Endothelial cell (in vitro differentiated cells): ENCODE measurements at regions not wholly inside any gene's neighbourhood (a gene's known extent, or its start where the extent isn't known, plus 50 kb on each side); places are given as distances from the start of the nearest gene placed in this dataset.

Source experiments
- DNase-seq: peaks from one replicate; pipeline ENCODE4 v3.0.0; 2021; ENCODE audit warnings: low spot score
- H3K27ac Mint-ChIP-seq: one replicate; pipeline ENCODE4 v1.8.0; 2021; ENCODE audit warnings: mixed read lengths, inconsistent platforms; ENCODE audit not compliant: unreplicated experiment
- H3K27me3 Mint-ChIP-seq: one replicate; pipeline ENCODE4 v1.8.0; 2021; ENCODE audit warnings: mild to moderate bottlenecking, moderate library complexity, mixed read lengths, inconsistent platforms; ENCODE audit not compliant: unreplicated experiment
- H3K36me3 Mint-ChIP-seq: one replicate; pipeline ENCODE4 v1.8.0; 2021; ENCODE audit warnings: mild to moderate bottlenecking, low read depth, mixed read lengths, inconsistent platforms; ENCODE audit not compliant: unreplicated experiment
- H3K4me1 Mint-ChIP-seq: one replicate; pipeline ENCODE4 v1.8.0; 2021; ENCODE audit warnings: mild to moderate bottlenecking, mixed read lengths, inconsistent platforms; ENCODE audit not compliant: unreplicated experiment
- H3K4me3 Mint-ChIP-seq: one replicate; pipeline ENCODE4 v1.8.0; 2021; ENCODE audit warnings: mild to moderate bottlenecking, mixed read lengths, inconsistent platforms; ENCODE audit not compliant: unreplicated experiment
- H3K9me3 Mint-ChIP-seq: one replicate; pipeline ENCODE4 v1.8.0; 2021; ENCODE audit warnings: mixed read lengths, inconsistent platforms; ENCODE audit not compliant: unreplicated experiment
- TF ChIP-seq, protein P1 (sequence below): fragments of 200-600 bp; sonication (generic); IDR thresholded peaks from one replicate; pipeline ENCODE4 v1.5.0; 2021; ENCODE audit warnings: antibody characterized with exemption; ENCODE audit not compliant: unreplicated experiment

DNA sequence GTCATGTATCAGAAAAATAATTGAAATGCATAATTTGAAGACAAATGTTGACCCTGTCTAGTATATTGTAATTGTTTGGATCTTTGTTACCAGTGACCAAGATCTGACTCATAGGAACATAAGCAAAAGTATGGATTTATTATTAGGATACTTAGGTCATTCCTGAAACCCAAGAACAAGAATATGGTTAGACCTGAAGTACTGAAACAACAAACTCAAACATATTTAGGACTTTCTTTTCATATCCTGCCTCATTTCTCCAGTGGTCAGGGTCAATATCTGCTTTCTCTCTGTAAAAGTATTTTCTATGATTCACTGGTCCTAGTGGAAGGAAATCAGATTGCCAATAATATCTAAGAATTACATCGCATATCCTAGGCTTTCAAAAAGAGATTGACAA is 1937.1 kb upstream of the WWC1 start:
- Mint-ChIP-seq H3K9me3 (no peaks in the 10 kb centered on the region), H3K27me3 (no peaks in the 10 kb centered on the region), H3K36me3 (no peaks in the 10 kb centered on the region), H3K4me1 (no peaks in the 10 kb centered on the region), H3K27ac (no peak overlapping the region), H3K4me3 (no peak overlapping the region)
- TF ChIP-seq, protein P1, sequence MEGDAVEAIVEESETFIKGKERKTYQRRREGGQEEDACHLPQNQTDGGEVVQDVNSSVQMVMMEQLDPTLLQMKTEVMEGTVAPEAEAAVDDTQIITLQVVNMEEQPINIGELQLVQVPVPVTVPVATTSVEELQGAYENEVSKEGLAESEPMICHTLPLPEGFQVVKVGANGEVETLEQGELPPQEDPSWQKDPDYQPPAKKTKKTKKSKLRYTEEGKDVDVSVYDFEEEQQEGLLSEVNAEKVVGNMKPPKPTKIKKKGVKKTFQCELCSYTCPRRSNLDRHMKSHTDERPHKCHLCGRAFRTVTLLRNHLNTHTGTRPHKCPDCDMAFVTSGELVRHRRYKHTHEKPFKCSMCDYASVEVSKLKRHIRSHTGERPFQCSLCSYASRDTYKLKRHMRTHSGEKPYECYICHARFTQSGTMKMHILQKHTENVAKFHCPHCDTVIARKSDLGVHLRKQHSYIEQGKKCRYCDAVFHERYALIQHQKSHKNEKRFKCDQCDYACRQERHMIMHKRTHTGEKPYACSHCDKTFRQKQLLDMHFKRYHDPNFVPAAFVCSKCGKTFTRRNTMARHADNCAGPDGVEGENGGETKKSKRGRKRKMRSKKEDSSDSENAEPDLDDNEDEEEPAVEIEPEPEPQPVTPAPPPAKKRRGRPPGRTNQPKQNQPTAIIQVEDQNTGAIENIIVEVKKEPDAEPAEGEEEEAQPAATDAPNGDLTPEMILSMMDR: no peak
- no peak for DNase-seq

DNA sequence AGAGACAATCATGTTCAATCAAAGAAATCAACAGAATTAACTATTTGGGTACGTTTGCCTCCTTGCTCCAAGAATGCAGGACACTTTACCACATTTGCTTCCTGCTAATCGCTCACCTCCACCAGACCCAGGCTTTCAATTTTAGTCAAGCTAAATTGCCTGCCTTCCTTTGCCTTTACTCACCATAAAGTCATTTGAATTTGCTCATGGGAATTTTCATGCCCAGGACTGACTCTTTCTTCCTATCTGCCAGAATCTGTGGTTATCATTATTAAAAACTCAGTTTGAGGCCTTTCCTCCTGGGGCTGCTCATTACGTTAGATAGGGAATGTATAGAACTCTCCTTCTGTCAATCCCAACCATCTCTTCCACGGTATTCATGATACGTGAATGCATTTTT is 1935.3 kb upstream of the WWC1 start:
- Mint-ChIP-seq H3K4me3 (no peak overlapping the region), H3K27me3 (no peaks in the 10 kb centered on the region), H3K36me3 (no peaks in the 10 kb centered on the region), H3K4me1 (no peaks in the 10 kb centered on the region), H3K9me3 (no peaks in the 10 kb centered on the region), H3K27ac (no peak overlapping the region)
- DNase-seq: no peak
- TF ChIP-seq, protein P1: no peak

DNA sequence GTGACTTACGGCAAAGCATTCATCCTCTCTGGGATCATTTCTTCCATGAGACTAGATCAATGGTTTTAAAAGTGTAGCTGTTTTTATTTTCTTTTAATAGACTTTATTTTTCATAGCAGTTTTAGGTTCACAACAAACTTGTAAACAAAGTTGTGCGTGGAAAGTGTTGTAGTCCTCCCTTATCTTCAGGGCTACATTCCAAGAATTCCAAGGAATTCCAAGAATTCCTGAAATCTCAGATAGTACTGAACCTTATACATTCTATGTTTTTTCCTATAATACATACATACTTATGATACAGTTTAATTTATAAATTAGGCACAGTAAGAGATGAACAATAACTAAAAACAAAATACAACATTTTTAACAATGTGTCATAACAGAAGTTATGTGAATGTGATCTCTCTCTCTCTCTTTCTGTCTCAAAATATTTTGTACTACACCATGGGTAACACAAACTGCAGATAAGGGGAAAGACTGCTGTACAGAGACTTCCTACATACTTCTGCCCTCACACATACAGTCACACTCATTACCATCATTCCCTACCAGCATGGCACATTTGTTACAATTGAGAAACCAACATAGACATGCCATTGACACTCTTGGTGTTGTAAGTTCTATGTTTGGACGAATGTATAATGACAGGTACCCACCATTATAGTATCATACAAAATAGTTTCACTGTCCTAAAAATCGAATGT is 1933.2 kb upstream of the WWC1 start:
- Mint-ChIP-seq H3K4me3 (no peak overlapping the region), H3K9me3 (no peaks in the 10 kb centered on the region), H3K27me3 (no peaks in the 10 kb centered on the region), H3K4me1 (no peaks in the 10 kb centered on the region), H3K36me3 (no peaks in the 10 kb centered on the region), H3K27ac (no peak overlapping the region)
- TF ChIP-seq, protein P1: no peak
- DNase-seq: no peak

DNA sequence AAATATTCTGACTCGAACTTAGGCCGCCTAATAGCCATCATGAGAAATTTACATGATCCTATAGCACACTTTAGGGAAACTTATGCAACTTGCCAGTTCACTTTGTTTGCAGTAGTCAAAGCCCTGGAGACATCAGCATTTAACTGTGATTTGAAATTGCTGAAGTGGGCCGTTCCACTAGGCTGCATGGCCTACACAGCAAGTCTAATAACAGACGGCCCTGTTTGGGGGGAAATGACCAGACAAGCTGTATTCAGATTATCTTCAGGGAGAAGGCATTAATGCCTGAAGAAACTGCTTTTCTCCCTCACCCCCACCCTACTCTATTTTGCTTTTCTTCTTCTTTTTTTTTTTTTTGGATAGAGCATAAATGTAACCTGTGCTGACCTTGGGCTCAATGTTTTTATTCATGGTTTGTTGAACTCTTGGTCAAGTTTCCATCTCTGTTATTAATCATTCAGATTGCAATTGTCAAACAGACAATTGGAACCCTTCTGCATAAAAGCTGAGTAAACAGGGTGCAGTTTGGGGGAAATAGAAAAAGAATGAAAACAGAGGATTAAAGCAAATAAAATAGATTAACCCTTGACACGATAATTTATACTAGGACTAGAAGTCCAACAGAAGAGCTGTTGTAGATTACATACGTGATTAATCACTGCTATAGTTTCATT is 1928.2 kb upstream of the WWC1 start:
- Mint-ChIP-seq H3K9me3 (no peaks in the 10 kb centered on the region), H3K4me1 (no peaks in the 10 kb centered on the region), H3K36me3 (no peaks in the 10 kb centered on the region), H3K27me3 (no peaks in the 10 kb centered on the region), H3K27ac (no peak overlapping the region), H3K4me3 (no peak overlapping the region)
- TF ChIP-seq, protein P1: no peak
- DNase-seq: no peak

DNA sequence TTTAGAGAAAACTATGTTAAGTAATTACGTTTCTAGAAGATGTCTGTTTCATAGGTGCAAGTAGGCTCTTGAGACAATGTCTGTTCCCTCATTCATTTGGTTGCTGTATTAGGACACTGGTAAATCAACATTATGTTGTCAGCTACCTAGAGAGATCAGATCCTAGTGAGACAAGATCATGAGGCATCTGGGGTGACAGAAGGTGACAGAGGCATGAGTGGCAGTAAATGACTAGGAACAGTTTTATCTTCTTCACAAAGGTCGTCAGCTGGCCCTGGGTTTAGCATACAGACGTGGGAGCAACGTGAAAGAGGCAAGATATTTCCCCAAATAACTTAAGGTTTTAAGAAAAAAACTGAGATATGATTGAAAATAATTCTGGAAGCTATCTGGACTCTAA is 1926.3 kb upstream of the WWC1 start:
- Mint-ChIP-seq H3K36me3 (no peaks in the 10 kb centered on the region), H3K27me3 (no peaks in the 10 kb centered on the region), H3K27ac (no peak overlapping the region), H3K4me3 (no peak overlapping the region), H3K4me1 (peaks cover 5% of the 10 kb centered on the region), H3K9me3 (no peaks in the 10 kb centered on the region)
- TF ChIP-seq, protein P1: no peak
- DNase-seq: no peak
